ENCODE measurements at regions not wholly inside any gene's neighbourhood (a gene's known extent, or its start where the extent isn't known, plus 50 kb on each side); places are given as distances from the start of the nearest gene placed in this dataset.

DNA sequence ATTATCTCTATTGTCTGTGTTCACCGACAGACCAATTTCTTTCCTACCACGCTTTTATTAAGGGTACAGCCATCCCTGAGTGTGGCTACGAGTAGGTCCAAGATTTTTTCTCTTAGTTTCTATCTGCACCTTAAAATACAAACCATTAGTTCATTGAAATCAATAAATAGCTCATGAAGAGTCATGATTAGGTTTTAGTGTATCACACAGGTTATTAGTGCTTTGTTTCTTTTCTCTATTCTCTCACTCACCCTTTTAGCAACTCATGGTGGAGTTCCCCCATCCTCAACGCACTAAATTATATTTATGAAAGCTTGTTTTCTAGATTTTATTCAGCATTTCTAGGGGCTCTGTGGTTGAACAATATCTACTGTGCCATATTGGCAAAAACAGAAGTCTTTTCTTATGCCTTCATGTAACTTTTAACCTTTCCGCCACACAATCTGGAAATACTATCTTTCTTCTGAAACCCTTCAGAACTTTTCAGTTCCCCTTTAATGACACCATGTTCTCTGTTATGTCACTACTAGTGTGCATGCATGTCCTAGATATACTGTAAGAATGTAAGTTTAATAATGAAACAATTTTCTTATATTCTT lies 128.2 kb upstream of the LAMA2 start:
- H3K9me3 Mint-ChIP-seq = no peaks in the 10 kb centered on the region
- no peaks in the 10 kb centered on the region for H3K4me1 Mint-ChIP-seq

DNA sequence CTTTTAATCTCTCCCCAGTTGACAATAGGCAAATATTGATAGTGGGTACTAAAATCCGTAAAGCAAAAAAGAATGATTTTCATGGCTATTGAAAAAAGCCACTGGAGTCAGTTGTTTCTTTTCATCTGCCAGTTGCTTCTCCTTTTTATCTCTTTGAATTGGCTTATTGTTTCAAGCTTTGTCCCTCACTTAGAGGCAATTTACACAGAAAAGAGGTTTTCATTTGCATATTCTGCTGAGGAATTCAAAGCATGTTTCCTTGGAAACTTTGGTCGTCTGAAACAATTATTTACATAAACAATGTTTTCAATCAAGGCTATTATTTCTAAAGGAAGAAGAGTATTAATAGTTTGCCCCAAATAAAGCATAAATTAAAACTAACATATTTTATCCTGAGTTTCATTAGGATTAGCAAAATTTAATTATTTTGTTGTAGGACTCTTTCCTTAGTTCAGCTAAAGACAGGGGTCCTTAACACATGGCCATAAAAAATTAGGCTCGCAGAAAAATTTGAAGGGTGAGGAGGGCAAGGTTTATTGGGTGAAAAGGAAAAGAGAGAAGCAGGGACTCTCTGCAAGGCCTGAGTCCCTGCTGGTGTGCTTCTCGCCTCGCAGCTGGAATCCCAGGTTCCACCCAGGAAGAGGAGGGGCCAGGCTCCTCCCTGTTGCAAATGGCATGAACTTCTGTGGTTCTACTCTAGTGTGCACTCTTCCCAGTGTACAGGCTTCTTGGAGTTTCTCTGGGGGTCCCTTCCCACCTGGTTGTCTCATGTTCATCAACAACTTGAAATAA lies 138.8 kb upstream of the LAMA2 start:
- CTCF ChIA-PET = interaction anchor here (1.1 kb wide), 1 partner anchor 567 kb away, joined by 3 read pairs; no protein-coding TSS in a partner anchor

More for the DNA sequence above, 128.2 kb upstream of the LAMA2 start:
- Histone ChIP-seq H3K4me3 (ENCODE audit: low read length) (no peak overlapping the region), H3K4me1 (ENCODE audit: insufficient read depth, low read length) (no peaks in the 10 kb centered on the region), H3K36me3 (ENCODE audit: insufficient read depth, low read length) (no peaks in the 10 kb centered on the region), H3K27me3 (ENCODE audit: insufficient read depth, low read length, poor library complexity, severe bottlenecking) (no peaks in the 10 kb centered on the region), H3K9me3 (ENCODE audit: low read length) (no peaks in the 10 kb centered on the region), H3K27ac (ENCODE audit: low read depth, low read length) (no peak overlapping the region)
- no peaks in the 10 kb centered on the region for H3K36me3 Mint-ChIP-seq
- no peak overlapping the region for H3K4me3 Mint-ChIP-seq
- ChIA-PET POLR2A (no interaction called here), CTCF (no interaction called here)
- H3K27ac Mint-ChIP-seq = no peak overlapping the region
- H3K27me3 Mint-ChIP-seq = peaks cover 2 to 6% of the 10 kb centered on the region in 2 donors
- no peak for DNase-seq

GRCh38 chr6:128742900-128743299 lies 140.0 kb upstream of the LAMA2 start:
- Histone ChIP-seq H3K36me3 (ENCODE audit: insufficient read depth, low read length) (no peaks in the 10 kb centered on the region), H3K27ac (ENCODE audit: low read depth, low read length) (no peak overlapping the region), H3K27me3 (ENCODE audit: insufficient read depth, low read length, poor library complexity, severe bottlenecking) (no peaks in the 10 kb centered on the region), H3K9me3 (ENCODE audit: low read length) (no peaks in the 10 kb centered on the region), H3K4me3 (ENCODE audit: low read length) (no peak overlapping the region), H3K4me1 (ENCODE audit: insufficient read depth, low read length) (no peaks in the 10 kb centered on the region)
- DNase-seq = no peak
- Mint-ChIP-seq H3K4me3 (no peak overlapping the region), H3K9me3 (no peaks in the 10 kb centered on the region), H3K4me1 (no peaks in the 10 kb centered on the region), H3K27ac (no peak overlapping the region), H3K27me3 (peaks cover 6 to 11% of the 10 kb centered on the region in 2 donors), H3K36me3 (no peaks in the 10 kb centered on the region)
- POLR2A ChIA-PET = no interaction called here
- CTCF ChIA-PET = interaction anchor here (1.1 kb wide), 1 partner anchor 568 kb away, joined by 3 read pairs; no protein-coding TSS in a partner anchor

More for the DNA sequence above, 138.8 kb upstream of the LAMA2 start:
- Histone ChIP-seq H3K27ac (ENCODE audit: low read depth, low read length) (no peak overlapping the region), H3K4me3 (ENCODE audit: low read length) (no peak overlapping the region), H3K9me3 (ENCODE audit: low read length) (no peaks in the 10 kb centered on the region), H3K36me3 (ENCODE audit: insufficient read depth, low read length) (no peaks in the 10 kb centered on the region), H3K4me1 (ENCODE audit: insufficient read depth, low read length) (no peaks in the 10 kb centered on the region), H3K27me3 (ENCODE audit: insufficient read depth, low read length, poor library complexity, severe bottlenecking) (no peaks in the 10 kb centered on the region)
- Mint-ChIP-seq H3K36me3 (no peaks in the 10 kb centered on the region), H3K4me1 (no peaks in the 10 kb centered on the region), H3K27ac (no peak overlapping the region), H3K27me3 (peaks cover 11% of the 10 kb centered on the region in 2 donors), H3K9me3 (no peaks in the 10 kb centered on the region), H3K4me3 (no peak overlapping the region)
- POLR2A ChIA-PET = no interaction called here
- DNase-seq = no peak

- H3K27me3 Mint-ChIP-seq = peaks cover 0 to 2% of the 10 kb centered on the region in 2 donors
- H3K27ac ChIP-seq (ENCODE audit: low read depth, low read length) = no peak overlapping the region
- H3K4me1 Mint-ChIP-seq = no peaks in the 10 kb centered on the region
- no peaks in the 10 kb centered on the region for H3K4me1 ChIP-seq (ENCODE audit: insufficient read depth, low read length)
- no peaks in the 10 kb centered on the region for H3K36me3 Mint-ChIP-seq
- H3K36me3 ChIP-seq (ENCODE audit: insufficient read depth, low read length) = no peaks in the 10 kb centered on the region
- no peaks in the 10 kb centered on the region for H3K27me3 ChIP-seq (ENCODE audit: insufficient read depth, low read length, poor library complexity, severe bottlenecking)
- POLR2A ChIA-PET = no interaction called here
- no peak overlapping the region for H3K27ac Mint-ChIP-seq
- H3K9me3 Mint-ChIP-seq = no peaks in the 10 kb centered on the region
- no peak overlapping the region for H3K4me3 Mint-ChIP-seq
- no peak for DNase-seq
- no peaks in the 10 kb centered on the region for H3K9me3 ChIP-seq (ENCODE audit: low read length)
- H3K4me3 ChIP-seq (ENCODE audit: low read length) = no peak overlapping the region
- CTCF ChIA-PET = no interaction called here
These were observed 142.0 kb upstream of the LAMA2 start for GRCh38 chr6:128740951-128741350.

- CTCF ChIA-PET = no interaction called here
These were observed 143.8 kb upstream of the LAMA2 start for GRCh38 chr6:128739112-128739511.

DNA sequence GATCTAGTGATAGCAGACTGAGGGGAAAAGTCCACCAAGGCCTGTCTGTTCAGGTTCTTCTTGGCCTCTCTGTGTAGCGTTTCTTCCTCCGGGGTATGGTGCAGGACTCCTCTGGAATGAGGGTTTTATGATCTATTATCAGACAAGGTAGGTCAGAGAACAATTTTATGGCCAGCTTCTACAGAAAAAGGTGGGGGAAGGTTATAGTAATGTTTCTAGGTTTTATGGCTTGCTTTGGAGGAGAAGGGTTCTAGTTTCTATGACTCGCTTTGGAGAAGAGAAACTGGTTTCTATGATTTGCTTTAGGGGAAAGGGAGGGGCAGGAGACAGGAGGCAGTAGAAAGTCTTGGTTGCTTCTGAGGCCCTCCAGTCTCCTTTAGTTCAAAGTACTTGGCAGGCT lies 144.8 kb upstream of the LAMA2 start:
- no peak overlapping the region for H3K4me3 ChIP-seq (ENCODE audit: low read length)
- ChIA-PET CTCF (no interaction called here), POLR2A (no interaction called here)
- no peaks in the 10 kb centered on the region for H3K36me3 ChIP-seq (ENCODE audit: insufficient read depth, low read length)
- Mint-ChIP-seq H3K4me3 (no peak overlapping the region), H3K36me3 (no peaks in the 10 kb centered on the region), H3K27ac (no peak overlapping the region), H3K9me3 (no peaks in the 10 kb centered on the region), H3K27me3 (peaks cover 0 to 8% of the 10 kb centered on the region in 2 donors), H3K4me1 (no peaks in the 10 kb centered on the region)
- H3K4me1 ChIP-seq (ENCODE audit: insufficient read depth, low read length) = no peaks in the 10 kb centered on the region
- H3K27me3 ChIP-seq (ENCODE audit: insufficient read depth, low read length, poor library complexity, severe bottlenecking) = no peaks in the 10 kb centered on the region
- no peak overlapping the region for H3K27ac ChIP-seq (ENCODE audit: low read depth, low read length)
- no peaks in the 10 kb centered on the region for H3K9me3 ChIP-seq (ENCODE audit: low read length)
- DNase-seq = no peak

More at GRCh38 chr6:128739112-128739511, 143.8 kb upstream of the LAMA2 start:
- Mint-ChIP-seq H3K27me3 (peaks cover 0 to 4% of the 10 kb centered on the region in 2 donors), H3K4me1 (no peaks in the 10 kb centered on the region), H3K9me3 (no peaks in the 10 kb centered on the region), H3K4me3 (no peak overlapping the region), H3K27ac (no peak overlapping the region), H3K36me3 (no peaks in the 10 kb centered on the region)
- Histone ChIP-seq H3K4me1 (ENCODE audit: insufficient read depth, low read length) (no peaks in the 10 kb centered on the region), H3K27me3 (ENCODE audit: insufficient read depth, low read length, poor library complexity, severe bottlenecking) (no peaks in the 10 kb centered on the region), H3K4me3 (ENCODE audit: low read length) (no peak overlapping the region), H3K27ac (ENCODE audit: low read depth, low read length) (no peak overlapping the region), H3K9me3 (ENCODE audit: low read length) (no peaks in the 10 kb centered on the region), H3K36me3 (ENCODE audit: insufficient read depth, low read length) (no peaks in the 10 kb centered on the region)
- no peak for DNase-seq
- POLR2A ChIA-PET = no interaction called here

DNA sequence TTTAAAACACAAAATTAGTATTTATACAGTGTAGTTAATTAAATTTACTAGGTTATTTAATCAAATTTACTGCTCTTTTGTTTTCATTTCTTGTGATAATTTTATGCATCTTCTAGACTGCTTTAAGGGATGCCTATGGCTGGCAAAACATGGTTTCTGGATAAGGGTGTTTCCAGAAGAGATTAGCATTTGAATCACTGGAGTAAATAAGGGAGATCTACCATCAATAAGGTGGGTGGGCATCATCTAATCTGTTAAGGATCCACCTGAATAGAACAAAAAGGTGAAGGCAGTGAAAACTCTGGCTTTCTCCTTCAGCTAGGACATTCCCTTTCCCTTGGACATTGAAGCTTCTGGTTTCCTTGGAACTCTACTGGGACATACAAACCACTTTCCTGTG lies 146.2 kb upstream of the LAMA2 start:
- CTCF ChIA-PET = no interaction called here

GRCh38 chr6:128731249-128732165 lies 151.4 kb upstream of the LAMA2 start:
- no peaks in the 10 kb centered on the region for H3K36me3 Mint-ChIP-seq
- ChIA-PET CTCF (interaction anchor here (1.0 kb wide), 1 partner anchor 639 kb away, joined by 3 read pairs; no protein-coding TSS in a partner anchor), POLR2A (no interaction called here)
- H3K4me3 Mint-ChIP-seq = no peak overlapping the region
- Histone ChIP-seq H3K27ac (ENCODE audit: low read depth, low read length) (no peak overlapping the region), H3K4me1 (ENCODE audit: insufficient read depth, low read length) (no peaks in the 10 kb centered on the region), H3K27me3 (ENCODE audit: insufficient read depth, low read length, poor library complexity, severe bottlenecking) (no peaks in the 10 kb centered on the region), H3K4me3 (ENCODE audit: low read length) (no peak overlapping the region), H3K9me3 (ENCODE audit: low read length) (no peaks in the 10 kb centered on the region), H3K36me3 (ENCODE audit: insufficient read depth, low read length) (no peaks in the 10 kb centered on the region)
- H3K27me3 Mint-ChIP-seq = peaks cover 7 to 33% of the 10 kb centered on the region in 2 donors
- no peaks in the 10 kb centered on the region for H3K4me1 Mint-ChIP-seq
- no peak overlapping the region for H3K27ac Mint-ChIP-seq
- H3K9me3 Mint-ChIP-seq = no peaks in the 10 kb centered on the region
- peak in 1 of 5 donors; percentile 5 for DNase-seq

More for the DNA sequence above, 146.2 kb upstream of the LAMA2 start:
- H3K27ac ChIP-seq (ENCODE audit: low read depth, low read length) = no peak overlapping the region
- no peak overlapping the region for H3K4me3 ChIP-seq (ENCODE audit: low read length)
- H3K36me3 Mint-ChIP-seq = no peaks in the 10 kb centered on the region
- no peak overlapping the region for H3K4me3 Mint-ChIP-seq
- POLR2A ChIA-PET = no interaction called here
- H3K9me3 Mint-ChIP-seq = no peaks in the 10 kb centered on the region
- no peaks in the 10 kb centered on the region for H3K4me1 Mint-ChIP-seq
- H3K27ac Mint-ChIP-seq = no peak overlapping the region
- H3K9me3 ChIP-seq (ENCODE audit: low read length) = no peaks in the 10 kb centered on the region
- H3K27me3 ChIP-seq (ENCODE audit: insufficient read depth, low read length, poor library complexity, severe bottlenecking) = no peaks in the 10 kb centered on the region
- H3K36me3 ChIP-seq (ENCODE audit: insufficient read depth, low read length) = no peaks in the 10 kb centered on the region
- H3K4me1 ChIP-seq (ENCODE audit: insufficient read depth, low read length) = no peaks in the 10 kb centered on the region
- DNase-seq = no peak
- peaks cover 0 to 9% of the 10 kb centered on the region in 2 donors for H3K27me3 Mint-ChIP-seq
